GOT3 (cell line): ENCODE measurements at regions not wholly inside any gene's neighbourhood (a gene's known extent, or its start where the extent isn't known, plus 50 kb on each side); places are given as distances from the start of the nearest gene placed in this dataset.

Experiments
- DNase-seq: peaks from one replicate; lab custom pipeline; 2025; ENCODE audit warnings: mixed read lengths; lab: John Stamatoyannopoulos, UW

- no peak for DNase-seq
Measured at GRCh38 chr1:14529475-14529874, 69.0 kb upstream of the KAZN start.

DNA sequence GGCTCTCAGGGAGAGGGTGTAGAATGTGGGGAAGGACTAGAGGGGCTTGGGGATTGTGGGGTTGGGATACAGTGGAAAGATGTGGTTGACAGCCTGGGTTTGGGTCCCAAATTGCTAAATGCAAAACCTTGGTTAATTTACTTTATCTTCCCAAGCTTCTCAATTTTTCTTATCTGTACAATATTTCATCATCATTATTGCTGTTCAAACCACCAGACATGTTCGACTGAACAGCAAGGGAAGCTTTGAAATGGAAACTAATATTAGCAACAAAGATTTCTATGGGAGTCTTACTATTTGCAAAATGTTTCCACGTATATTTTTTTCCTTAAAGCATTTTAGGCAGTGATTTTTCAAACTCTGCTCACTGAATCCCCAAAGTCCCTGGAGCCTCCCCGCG is 67.0 kb upstream of the KAZN start:
- no peak for DNase-seq

- no peak for DNase-seq
Measured at GRCh38 chr1:14535619-14536355, 62.7 kb upstream of the KAZN start.

DNA sequence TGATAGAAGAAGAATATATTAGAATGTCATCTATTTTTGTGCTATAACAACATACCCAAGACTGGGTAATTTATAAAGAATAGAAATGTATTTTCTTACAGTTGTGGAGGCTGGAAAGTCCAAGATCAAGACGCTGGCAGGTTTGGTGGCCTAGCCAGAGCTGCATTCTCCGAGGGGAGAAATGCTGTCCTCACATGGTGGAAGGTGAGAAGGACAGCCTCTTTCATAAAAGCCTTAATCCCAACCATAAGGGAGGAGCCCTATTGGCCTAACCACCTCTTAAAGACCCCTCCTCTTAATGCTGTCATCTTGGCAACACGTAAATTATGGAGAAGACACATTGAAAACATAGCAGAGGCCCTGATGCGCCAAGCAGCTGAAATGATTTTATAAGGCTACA is 60.1 kb upstream of the KAZN start:
- DNase-seq, result no peak

DNA sequence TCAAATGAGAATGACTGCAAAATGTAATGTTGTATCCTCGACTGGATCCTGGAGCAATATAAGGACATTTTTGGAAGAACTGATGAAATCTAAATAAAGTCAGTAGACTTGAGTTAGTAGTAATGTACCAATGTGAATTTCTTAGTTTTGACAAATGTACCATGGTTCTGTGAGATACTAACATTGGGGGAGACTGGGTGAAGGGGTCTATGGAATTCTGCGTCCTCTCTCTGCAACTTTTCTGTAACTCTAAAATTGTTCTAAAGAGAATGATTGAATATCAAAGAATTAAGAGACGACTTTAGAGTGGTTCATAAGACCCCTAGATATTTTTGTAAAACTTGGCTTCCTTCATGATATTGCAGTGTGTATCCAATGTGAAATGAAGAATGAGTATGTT is 59.2 kb upstream of the KAZN start:
- DNase-seq, result no peak

DNA sequence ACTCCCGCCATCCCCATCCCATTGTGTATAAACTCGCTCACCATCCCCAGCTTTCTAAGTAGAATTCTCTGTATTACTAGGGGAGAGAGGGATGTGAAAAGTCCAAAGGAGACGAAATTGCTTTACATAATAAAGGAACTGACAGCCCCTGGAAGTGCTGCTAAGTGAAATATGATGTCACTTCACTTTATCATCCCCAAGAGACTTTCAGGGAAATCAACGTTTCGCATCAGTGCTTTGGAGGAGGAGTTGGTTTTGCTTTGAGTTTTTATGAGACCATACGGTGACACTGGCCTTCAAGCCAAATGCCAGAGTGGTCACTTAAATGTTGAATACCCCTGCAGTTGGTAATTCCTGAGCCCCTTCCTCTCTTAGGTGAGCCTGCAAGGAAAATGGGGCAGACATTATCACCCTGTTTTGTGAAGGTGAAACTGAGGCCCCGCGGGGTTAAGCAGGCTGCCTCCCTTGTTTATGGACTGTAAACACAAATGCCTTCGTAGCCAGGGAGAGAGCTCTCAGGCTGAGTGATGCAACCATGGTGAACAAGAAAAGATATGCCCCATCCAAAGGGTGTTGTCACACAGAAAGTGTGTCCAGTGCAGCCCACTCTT is 58.4 kb upstream of the KAZN start:
- no peak for DNase-seq

DNA sequence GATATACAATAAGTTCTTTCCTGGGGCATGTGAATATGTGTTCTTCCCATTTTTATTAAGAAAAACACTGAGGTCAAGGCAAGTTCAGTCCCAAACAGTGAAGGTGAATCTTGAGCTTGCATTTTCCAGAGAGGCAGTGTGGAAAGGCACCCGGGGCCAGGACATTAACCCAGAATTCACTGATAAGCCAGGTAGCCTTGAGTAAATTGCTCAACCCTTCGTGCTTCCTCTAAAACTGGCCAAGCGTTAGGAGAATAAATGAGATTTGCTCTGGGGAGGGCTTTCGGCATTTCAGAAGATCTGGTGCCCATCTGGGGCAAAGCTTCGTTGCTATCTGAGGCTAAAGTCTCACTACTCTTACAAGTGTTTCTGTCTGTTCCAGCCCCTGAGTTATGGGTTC is 57.1 kb upstream of the KAZN start:
- no peak for DNase-seq

DNA sequence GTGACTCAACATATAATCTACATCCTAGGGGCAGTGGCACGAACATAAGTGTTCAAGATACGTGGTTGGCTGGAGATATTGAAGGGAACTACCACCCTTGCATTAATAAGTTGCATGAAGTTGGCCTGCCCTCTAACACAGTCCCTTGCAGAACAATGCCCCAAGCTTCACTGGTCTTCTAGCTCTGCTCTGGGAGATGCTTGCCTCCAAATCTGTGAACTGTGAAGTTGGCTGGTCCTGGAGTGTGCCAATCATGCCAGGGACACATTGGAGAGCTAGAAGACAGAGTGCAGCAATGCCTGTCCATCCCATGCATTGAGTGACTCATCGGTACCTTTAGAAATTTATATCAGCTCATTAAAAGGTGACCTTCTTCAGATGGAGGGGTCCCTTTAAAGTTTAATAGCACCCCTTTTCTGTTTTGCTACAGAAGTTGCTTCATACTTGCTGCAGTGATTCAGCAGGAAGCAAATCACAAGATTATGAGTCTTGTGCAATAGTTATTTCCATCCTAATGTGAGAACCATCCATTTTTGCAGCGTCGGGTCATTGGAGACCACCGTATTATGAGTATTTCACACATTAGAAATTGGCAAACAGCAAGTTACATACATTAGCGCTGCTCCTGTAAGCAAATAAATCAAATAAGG is 55.2 kb upstream of the KAZN start:
- DNase-seq, result no peak

DNA sequence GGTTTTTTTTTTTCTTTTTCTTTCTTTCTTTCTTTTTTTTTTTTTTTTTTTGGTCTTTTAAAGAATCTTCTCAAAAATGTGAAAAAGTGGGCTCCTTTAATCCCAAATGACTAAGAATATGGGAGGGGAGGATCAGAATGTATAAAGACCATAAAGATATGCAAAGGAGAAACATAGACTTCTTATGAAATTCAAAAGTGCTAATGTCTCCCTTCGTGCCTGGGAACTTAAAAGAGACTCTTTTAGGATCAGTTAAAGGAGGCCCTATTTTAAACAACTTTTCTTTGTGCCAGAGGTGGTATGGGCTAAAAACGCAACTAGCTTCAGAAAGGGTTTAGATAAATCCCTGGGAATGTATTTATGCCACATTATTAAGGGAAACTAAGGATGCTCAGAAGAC is 54.2 kb upstream of the KAZN start:
- no peak for DNase-seq

DNA sequence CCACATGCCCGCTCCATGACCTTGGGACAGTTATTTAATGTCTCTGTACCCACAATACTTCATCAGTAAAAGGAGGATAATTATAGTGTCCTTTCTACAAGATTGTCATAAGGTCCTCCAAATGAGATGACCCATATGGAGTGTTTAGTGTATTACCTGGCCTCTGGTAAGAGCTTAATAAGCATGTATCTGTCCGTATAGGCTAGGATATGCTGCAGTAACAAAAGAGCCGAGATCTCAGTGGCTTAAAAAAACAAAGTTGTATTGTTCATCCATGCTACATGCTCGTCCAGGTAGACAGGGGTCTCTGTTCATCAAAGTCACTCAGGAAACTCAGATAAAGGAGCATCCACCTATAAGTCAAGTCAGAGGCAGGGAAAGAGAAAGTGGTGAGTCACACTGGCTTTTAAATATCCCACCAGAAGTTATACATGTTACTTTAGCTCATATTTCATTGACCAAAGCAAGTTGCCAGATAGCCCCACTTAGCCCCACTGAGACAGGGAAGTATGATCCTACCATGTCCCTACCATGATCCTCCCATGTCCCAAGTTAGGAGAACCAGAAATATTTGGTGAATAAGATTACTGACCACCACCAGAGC is 53.0 kb upstream of the KAZN start:
- DNase-seq, result no peak

- no peak for DNase-seq
Measured at GRCh38 chr1:14546416-14546815, 52.1 kb upstream of the KAZN start.
